Caki2 (cell line): ENCODE measurements at regions not wholly inside any gene's neighbourhood (a gene's known extent, or its start where the extent isn't known, plus 50 kb on each side); places are given as distances from the start of the nearest gene placed in this dataset.
A peak's percentile ranks its signal among the peaks of the same experiment; 100 is the strongest.

Experiments used
- DNase-seq: peaks from one replicate; pipeline ENCODE4 v3.0.0-alpha.2; 2015; ENCODE audit warnings: low read depth
- in situ Hi-C: cut with HindIII; loops from 2 replicates; pipeline ENCODE4 v1.10.0; 2016; ENCODE audit warnings: low sequenced_read_pairs, low pct_unique_long_range_greater_than_20kb, mixed read lengths

- in situ Hi-C loops, result no loop called here
Measured at GRCh38 chr20:62589150-62589498, 53.2 kb upstream of the SLCO4A1 start.

GRCh38 chr20:62589720-62590119 lies 52.6 kb upstream of the SLCO4A1 start:
- DNase-seq, result no peak
- in situ Hi-C loops, result no loop called here

More at GRCh38 chr20:62589150-62589498, 53.2 kb upstream of the SLCO4A1 start:
- no peak for DNase-seq

- peak; percentile 73 for DNase-seq
- in situ Hi-C loops, result no loop called here
Measured at GRCh38 chr20:62590309-62591121, 51.8 kb upstream of the SLCO4A1 start.

DNA sequence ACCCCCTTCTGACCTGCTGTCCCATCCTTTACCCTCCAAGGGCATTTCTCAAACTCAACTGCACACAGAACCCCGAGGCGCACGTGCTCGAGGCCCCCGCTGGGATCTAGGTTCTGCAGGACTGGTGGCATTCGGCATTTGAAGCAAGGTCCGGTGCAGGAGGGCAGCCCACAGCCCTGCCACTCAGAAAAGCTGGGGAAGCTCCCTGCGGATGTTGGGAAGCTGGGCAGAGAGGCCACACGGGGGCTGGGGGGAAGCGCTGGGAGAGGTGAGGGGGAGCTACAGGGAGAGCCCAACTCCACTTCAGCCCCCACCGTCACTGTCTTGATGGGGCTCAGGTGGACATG lies 51.2 kb upstream of the SLCO4A1 start:
- in situ Hi-C loops, result no loop called here
- no peak for DNase-seq

- no peak for DNase-seq
- in situ Hi-C loops, result no loop called here
Measured at GRCh38 chr20:62591591-62591990, 50.7 kb upstream of the SLCO4A1 start.
